Stimulated activated CD4-positive, alpha-beta T cell treated with anti-CD3 and anti-CD28 coated beads, Interleukin-15, amount 100 ng/mL, for 24 hours (primary cell): ENCODE measurements at regions not wholly inside any gene's neighbourhood (a gene's known extent, or its start where the extent isn't known, plus 50 kb on each side); places are given as distances from the start of the nearest gene placed in this dataset.

Experiments
- DNase-seq: peaks from one replicate; pipeline ENCODE4 v3.0.0-alpha.2; 2020

- DNase-seq = no peak
Observed at GRCh38 chr4:115720611-115721010, 607.2 kb upstream of the NDST4 start.

DNA sequence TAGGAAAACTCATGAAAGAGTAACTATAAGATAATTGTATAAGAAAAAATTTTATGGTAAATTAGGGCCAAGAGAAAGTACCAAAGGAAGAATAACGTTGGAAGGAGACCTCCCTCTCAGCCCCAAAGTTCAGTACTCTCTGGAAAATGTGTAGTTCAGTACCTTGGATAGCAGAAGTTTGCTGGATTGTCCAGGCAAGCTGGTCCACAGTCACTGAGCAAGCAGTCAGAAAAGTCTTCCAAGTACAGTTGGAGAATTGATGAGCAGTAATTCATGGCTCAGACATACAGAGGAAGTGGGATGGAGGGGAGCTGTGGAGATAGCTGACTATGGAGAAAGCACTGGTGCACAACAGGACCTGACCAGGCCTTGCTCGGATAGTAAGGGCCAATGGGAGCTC, 598.2 kb upstream of the NDST4 start:
- DNase-seq = no peak

DNA sequence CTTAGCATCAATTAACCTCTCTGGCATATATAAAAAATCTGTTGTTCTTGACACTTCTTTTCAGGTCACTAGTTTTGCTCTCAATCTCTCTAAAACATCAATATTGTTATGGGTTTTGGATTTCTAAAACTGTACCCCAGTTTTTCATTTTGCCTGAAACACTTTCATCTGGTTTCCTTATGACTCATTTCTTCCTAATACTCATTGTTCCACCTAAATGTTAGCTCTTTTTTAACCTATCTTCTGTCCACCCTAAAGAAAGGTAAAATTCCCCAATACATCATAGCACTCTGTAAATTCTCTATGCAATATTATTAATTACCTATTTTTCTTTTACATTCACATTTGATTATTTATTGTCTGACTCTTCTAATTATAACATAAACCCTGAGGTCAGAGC, 575.5 kb upstream of the NDST4 start:
- no peak for DNase-seq

- DNase-seq = no peak
Observed at GRCh38 chr4:115687052-115687755, 573.8 kb upstream of the NDST4 start.

GRCh38 chr4:115678425-115678941, 565.1 kb upstream of the NDST4 start:
- no peak for DNase-seq

GRCh38 chr4:115675719-115676118, 562.3 kb upstream of the NDST4 start:
- no peak for DNase-seq

DNA sequence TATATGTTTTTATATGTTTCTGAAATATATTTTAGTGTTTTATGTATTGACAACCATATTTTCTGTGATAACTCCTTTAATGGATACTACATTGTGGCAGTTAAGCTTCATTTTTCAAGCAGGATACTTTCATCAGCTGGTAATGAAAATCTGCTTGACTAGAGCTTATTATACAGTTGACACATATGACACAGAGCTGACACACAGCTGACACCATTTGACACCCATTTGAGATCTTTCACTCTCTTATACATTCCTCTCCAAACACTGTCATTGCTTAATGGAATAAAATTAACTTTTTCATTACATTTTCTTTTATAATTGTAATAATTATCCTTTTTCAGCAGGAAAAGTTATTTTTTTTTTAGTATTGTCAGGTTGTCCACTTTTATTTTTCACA, 561.1 kb upstream of the NDST4 start:
- no peak for DNase-seq

DNA sequence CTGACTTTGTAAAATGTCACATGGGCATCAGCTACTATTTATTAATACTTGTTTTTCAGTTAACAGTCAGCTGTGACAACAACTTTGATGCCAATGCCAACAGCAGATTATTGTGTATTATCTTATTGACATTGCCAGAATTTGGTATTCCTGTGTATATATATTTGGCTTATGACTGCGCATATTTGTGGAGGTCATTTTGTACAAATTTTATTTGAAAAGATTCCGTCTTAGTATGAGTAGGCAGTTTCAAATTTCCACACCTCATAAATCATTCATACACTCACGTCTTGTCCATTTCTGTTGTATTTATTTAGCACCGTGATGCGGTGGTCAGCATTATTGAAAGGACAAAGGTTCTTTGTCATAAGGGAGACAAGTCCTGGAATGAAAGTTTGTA, 558.2 kb upstream of the NDST4 start:
- DNase-seq = no peak

- DNase-seq = no peak
Observed at GRCh38 chr4:115670930-115671329, 557.5 kb upstream of the NDST4 start.

GRCh38 chr4:115668396-115668795, 555.0 kb upstream of the NDST4 start:
- no peak for DNase-seq

GRCh38 chr4:115664285-115664684, 550.9 kb upstream of the NDST4 start:
- no peak for DNase-seq

GRCh38 chr4:115660465-115660864, 547.0 kb upstream of the NDST4 start:
- no peak for DNase-seq

DNA sequence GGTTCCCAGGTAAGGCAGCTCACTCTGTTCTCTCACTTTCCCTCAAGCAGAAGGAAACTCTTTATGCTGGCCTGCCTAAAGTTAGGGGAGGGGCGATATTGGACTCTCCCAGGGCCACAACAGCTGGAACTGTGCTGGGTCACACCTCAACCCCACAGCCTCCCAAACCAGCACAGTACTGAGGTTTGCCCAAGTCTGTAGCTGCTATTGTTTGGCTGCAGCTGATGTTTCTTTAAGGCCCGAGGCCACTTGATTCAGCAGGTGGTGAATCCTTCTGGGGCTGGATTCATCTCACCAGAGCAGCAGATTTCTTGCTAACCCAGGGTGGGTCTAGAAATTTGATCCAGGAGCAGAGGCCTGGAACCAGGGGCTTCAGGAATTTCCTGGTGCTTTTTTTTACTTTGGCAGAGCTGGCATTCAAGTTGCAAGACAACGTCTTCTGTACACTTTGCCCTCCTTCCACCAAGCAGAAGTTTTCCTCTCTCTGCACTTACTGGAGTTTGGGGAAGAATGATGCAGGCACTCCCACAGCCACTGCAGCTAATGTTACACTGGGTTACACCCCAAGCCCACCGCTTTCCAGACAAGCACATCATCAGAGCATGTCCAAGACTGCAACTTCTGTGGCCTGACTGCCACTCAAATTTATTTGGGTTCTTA, 544.7 kb upstream of the NDST4 start:
- no peak for DNase-seq

GRCh38 chr4:115655626-115656025, 542.2 kb upstream of the NDST4 start:
- no peak for DNase-seq

DNA sequence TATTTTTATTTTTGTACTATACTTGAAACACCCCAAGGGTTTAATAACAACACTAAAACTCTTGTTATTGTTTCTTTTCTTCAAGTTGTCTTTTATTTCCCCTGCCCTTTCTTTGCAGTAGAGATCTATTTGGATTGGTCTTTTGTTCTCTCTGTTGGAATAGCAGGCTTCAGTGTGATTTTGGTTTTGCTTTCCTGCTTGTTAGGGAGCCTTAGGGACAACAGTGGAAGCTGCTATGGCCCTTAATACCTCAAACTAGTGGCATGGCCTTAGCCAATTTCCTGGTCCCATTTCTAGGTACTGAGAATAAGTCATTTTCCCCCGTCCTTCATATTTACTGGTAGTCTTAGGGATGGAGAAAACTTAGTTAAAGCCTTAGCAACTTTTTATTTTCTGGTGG, 535.4 kb upstream of the NDST4 start:
- no peak for DNase-seq

GRCh38 chr4:115629270-115629669, 515.9 kb upstream of the NDST4 start:
- no peak for DNase-seq

DNA sequence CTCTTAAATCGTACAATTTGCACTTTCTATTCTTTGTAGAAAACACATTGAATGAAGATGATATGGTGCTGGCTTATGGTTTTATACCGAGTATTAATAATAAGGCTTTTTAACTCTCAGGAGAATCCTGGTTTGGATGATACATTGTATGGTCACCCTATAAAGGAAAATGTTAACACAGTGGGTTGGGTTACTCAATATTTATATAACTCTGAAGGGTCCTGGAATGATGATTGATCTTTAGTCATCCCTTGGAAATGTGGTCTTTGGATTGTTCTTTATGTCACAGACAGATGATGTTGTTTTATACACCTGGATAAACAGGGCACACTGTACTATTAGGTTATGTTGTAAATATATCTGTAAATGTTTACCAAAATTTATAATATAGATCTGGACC, 496.2 kb upstream of the NDST4 start:
- no peak for DNase-seq

DNA sequence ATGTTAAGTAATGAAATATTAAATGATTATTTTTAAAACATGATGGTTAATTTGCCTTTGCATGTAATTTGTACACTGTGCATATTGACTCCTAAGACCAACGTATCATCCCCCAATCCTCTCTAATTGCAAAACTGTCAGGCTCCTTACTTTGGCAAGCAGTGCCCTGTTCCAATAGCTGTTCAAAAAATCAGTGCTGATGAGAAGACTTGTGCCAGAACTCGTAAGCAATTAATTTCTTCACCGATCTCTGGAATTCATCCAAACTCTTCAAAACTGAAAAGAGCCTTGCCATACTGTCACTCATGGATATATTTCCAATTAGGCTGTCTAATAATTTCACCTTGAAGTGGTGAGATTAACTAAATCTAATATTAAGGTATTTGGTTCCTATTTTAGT, 493.9 kb upstream of the NDST4 start:
- DNase-seq = no peak

DNA sequence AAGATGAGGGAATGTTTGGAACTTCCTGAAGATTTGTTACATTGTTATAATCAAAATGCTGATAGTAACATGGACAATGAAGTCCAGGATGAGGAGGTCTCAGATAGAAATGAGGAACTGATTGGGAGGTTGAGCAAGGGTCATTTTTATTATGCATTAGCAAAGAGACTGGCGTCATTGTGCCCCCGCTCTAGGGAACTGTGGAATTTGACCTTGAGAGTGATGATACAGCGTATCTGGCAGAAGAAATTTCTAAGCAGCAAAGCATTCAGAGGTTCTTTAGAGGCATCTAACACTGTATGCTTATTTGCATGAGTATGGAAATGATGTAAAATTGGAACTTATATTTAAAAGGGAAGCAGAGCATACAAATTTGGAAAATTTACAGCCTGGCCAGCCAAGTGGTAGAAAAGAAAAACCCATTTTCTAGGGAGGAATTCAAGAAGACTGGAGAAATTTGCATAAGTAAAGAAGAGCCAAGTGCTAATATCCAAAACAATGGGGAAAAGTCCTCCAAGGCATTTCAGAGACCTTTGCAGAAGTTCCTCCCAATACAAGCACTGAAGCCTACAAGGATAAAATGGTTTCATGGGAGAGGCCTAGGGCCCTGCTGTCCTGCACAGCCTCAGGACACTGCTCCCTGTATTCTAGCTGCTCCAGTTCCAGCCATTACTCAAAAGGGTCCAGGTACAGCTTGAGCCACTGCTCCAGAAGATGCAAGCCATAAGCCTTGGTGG, 483.0 kb upstream of the NDST4 start:
- no peak for DNase-seq

GRCh38 chr4:115580901-115581300, 467.5 kb upstream of the NDST4 start:
- no peak for DNase-seq

DNA sequence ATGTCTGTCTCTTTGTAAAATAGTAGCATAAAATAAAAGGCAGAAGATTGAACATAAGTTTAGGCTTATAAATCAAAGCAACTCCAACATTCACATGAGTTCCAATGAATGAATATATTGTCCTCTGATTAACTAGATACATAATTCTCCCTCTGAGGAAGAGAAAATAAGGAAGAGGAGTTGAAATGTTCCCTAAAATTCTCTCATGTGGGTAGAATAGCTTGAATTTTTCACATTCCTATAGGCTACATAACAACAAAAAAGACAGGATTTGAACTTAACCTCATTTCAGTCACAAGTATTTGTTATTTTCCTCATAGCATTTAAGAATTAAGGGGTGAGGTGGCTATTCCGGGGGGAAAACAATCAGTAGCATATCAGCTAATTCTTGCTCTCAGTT, 462.4 kb upstream of the NDST4 start:
- no peak for DNase-seq

DNA sequence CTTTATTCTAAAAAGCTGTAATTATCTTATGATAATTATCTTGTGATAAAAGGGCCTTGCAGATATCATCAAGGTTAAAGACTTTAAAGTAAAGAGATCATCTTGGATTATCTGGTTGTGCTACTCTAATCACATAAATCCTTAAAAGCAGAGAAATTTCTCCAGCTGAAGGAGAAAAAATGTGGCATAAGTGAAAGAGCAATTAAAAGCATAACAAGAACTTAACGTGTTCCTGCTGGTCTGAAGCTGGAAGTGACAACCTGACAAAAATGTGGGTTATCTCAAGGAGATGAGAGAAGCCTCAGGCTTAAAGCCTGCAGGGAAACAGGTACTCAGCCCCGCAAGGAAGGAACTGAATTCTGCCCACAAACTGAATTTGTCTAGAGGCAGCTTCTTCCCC, 449.1 kb upstream of the NDST4 start:
- DNase-seq = no peak

DNA sequence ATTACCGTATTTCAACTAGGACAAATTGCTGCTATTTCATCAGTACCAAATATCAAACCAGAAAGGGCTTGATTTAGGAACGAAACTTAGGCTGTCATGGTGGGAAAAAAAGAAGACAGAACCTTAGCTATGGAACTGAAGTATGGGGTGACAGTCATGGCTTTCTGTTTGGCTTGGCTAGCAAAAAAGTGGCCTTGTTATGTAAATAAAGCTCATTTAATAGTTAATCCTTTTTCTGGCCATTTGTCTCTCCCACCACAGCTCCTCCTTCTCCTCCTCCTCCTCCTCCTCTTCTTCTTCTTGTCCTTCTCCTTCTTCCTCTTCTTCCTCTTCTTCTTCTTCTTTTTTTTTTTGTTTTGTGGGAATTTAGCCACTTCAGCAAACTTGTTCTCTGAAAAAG, 434.7 kb upstream of the NDST4 start:
- DNase-seq = no peak

DNA sequence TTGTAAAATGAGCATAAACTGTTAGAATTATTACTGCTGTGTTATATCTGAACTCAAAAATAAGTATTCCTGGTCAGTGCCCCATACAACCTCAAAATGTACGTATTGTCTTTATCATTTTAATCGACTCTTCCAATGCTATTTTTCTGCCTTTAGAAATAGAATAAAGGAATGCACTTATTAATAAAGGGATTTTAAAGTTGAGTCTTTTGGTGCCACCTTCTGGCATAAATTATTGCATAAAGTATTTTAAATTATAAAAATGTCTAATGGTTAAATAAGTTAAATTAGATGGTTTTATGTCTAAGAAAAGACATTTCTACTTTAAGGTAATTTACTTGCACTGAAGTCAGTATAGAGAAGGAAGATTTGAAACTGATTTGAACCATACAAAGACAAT, 424.0 kb upstream of the NDST4 start:
- DNase-seq = no peak
